DMS153 treated with DMSO at 0.1 percent for 48 hours (cell line): ENCODE measurements at regions not wholly inside any gene's neighbourhood (a gene's known extent, or its start where the extent isn't known, plus 50 kb on each side); places are given as distances from the start of the nearest gene placed in this dataset.
"Not testable (repeated sequence)": the region's sequence is repeated elsewhere in the genome, so short reads cannot be mapped to it uniquely, and the experiment has no call there.

Experiments used
- DNase-seq: peaks from one replicate; lab custom pipeline; 2025; ENCODE audit not compliant: unreplicated experiment; lab: John Stamatoyannopoulos, UW

- DNase-seq = no peak
Observed at GRCh38 chr6:155582016-155582991, 126.7 kb upstream of the NOX3 start.

DNA sequence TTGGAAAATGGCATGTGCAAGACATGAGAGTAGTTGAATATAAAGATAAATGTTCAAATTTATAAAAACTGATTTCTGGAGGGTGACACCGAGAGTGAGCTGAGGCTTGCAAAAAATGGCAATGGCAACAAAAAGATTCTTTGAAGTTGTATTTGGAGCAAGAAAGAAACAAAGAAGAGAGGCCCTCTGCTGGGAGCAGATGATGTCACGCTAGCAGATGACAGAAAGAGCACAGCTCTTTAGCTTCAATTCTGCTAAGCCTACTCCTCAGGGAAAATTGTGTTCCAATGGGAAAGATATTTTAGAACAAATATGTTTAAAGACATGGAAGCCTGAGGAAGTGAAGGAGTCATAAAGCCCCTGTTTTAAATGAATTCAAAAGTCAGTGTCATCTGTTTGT is 125.3 kb upstream of the NOX3 start:
- DNase-seq = no peak

DNA sequence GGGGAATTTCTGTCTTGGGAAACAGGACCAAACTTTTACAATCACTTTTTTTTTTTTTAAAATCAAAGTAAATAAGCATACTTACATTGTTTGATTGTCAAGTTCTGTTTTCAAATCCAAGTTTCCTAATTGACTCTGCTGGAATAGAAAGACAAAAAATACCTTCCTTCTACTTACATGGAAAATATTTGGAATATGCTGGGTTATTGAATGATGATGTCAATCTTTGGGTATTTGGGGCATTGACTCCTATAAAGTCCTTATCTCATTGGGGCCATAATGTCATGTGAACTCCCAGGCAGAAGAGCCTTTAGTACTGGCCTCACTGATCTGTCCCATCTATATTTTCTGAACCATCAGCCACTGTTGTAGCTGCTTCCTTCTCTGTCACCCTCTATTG is 122.6 kb upstream of the NOX3 start:
- DNase-seq = no peak

DNA sequence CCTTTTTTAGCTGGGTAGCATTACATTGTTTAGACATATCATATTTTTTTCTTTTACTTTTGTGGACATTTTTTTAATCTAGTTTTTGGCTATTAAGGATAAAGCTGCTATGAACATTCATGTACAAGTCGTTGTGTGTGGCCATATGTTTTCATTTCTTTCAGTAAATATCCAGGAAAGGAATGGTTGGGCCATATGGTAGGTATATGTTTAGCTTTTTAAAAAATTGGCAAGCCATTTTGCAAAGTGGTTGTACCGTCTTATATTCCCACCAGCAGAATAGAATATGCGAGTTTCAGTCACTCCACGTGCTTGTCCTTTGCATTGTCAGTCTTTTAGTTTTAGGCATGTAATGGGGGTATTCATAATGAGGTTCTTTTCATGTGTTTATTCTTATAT is 106.3 kb upstream of the NOX3 start:
- DNase-seq = no peak

GRCh38 chr6:155561257-155561965 is 105.8 kb upstream of the NOX3 start:
- DNase-seq = no peak

DNA sequence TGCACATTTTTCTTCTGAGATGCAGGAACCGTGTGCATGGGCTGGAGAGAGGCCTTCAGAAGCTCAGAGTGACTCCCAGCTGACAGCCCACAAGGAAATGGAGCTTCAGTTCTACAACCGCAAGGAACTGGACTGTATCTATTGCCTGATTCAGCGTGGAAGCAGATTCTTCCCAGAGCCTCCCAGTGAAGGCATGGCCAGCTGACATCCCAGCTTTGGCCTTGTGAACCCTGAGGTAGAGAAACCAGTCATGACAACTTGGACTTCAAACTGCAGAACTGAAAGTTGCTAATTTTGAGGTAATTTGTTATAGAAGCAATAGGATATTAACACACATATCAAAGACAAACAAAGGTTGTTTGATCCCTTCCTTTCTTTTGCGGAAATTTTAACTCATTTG is 94.3 kb upstream of the NOX3 start:
- DNase-seq = no peak

- DNase-seq = no peak
Observed at GRCh38 chr6:155549028-155549798, 93.6 kb upstream of the NOX3 start.

- DNase-seq = no peak
Observed at GRCh38 chr6:155548576-155548975, 92.9 kb upstream of the NOX3 start.

- no peak for DNase-seq
Observed at GRCh38 chr6:155544677-155545076, 89.0 kb upstream of the NOX3 start.

GRCh38 chr6:155543166-155543847 is 87.7 kb upstream of the NOX3 start:
- no peak for DNase-seq

DNA sequence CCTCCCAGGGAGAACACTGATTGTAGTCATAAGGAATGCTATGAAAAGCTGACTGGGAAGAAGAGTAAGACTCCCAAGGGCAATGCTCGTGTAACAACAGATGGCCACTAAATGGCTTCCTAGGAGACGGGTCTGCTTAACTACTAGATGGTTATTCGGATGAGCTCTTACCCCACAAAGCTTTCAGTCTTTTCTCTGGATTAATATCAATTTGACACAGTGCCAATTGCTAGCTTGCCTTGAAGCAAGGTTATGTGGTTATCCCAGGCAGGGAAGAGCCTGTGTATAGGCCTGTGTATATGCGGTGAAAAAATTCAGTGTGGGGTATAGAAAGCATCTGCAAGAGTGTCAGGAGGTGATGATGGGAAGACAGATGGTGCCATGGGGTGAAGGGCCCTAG is 86.4 kb upstream of the NOX3 start:
- no peak for DNase-seq

- DNase-seq = no peak
Observed at GRCh38 chr6:155538708-155539390, 83.2 kb upstream of the NOX3 start.

DNA sequence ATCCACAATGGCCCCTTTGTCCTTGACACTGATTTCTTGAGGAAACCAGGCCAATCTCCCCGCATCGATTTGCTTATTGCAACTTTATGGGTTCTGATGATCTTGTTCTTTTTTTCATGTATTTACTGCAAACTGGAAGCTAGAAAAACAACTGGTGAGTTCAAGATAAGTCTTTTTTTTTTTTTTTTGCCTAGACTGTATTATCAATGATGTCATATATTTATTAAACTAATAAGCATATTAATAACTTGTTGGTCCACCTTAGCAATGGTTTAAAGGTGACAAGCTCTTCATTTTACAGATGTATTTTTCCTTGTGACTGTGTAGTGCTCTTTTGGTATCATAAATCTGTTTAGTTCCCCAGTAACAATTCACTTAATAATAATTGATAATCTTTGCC is 79.0 kb upstream of the NOX3 start:
- no peak for DNase-seq

GRCh38 chr6:155530219-155530834 is 74.7 kb upstream of the NOX3 start:
- DNase-seq = no peak

DNA sequence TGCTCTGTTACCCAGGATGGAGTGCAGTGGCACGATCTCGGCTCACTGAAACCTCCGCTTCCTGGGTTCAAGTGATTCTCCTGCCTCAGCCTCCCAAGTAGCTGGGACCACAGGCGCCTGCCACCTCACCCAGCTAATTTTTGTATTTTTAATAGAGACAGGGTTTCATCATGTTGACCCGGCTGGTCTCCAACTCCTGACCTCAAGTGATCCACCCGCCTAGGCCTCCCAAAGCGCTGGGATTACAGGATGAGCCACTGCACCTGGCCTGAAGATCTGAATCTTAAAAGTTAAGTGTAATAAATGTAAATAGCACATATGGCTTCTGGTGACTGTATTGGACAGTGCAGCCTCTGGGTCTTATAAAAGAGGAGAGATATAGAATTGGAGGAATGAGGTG is 74.2 kb upstream of the NOX3 start:
- DNase-seq = not testable (repeated sequence)

DNA sequence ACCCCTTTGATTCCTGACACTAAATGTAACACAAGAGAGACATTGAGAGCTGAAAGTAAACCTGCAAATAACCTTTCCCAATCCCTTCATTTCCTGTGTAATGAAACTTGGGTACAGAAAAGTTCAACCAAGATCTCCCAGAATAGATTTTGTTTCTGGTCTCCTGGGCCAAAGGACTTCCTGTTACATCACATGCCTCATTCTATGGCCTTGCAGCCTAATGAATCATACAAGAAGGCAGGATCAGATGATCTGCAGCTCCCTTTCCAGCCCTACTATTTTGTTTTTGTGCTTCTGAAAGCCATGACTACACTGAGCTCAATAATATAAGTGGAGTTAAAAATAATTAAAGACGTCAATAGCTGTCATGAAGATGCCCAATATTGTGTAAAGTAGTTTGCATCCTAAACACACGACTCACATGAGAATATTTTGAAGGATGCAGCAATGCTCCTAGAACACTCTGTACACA is 73.4 kb upstream of the NOX3 start:
- DNase-seq = no peak

- no peak for DNase-seq
Observed at GRCh38 chr6:155528335-155528734, 72.7 kb upstream of the NOX3 start.

DNA sequence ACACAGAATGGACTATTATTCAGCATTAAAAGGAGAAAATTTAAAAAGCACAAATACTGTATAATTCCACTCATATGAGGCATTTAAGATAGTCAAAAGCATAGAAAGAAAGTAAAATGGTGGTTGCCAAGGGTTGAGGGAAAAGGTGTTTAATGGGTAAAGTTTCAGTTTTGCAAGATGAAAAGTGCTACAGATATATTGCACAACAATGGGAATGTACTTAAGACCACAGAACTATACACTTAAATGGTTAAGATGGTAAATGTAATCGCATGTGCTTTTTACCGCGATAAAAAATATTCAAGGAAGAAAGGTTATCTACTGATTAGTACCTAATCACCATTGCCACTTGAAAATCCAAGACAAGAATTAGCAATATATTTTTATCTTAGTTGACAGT is 71.8 kb upstream of the NOX3 start:
- no peak for DNase-seq

GRCh38 chr6:155523821-155524651 is 68.4 kb upstream of the NOX3 start:
- no peak for DNase-seq
